CD14-positive monocyte (primary cell): ENCODE measurements at regions not wholly inside any gene's neighbourhood (a gene's known extent, or its start where the extent isn't known, plus 50 kb on each side); places are given as distances from the start of the nearest gene placed in this dataset.

Experiments used
- DNase-seq, 3 donors: peaks; one replicate each; pipeline ENCODE4 v3.0.0-alpha.2; 2011 to 2022
- H2AFZ ChIP-seq: 2 replicates; pipeline ENCODE4 v1.6.0; 2012; ENCODE audit warnings: mild to moderate bottlenecking, low read depth, low read length, inconsistent platforms; ENCODE audit not compliant: insufficient read depth, poor library complexity, severe bottlenecking
- H3K27ac ChIP-seq, 2 donors: 1 replicate in 1 of 2; 2 replicates in 1 of 2; pipeline ENCODE4 v1.5.1; 2012 to 2013; ENCODE audit warnings: low read length in 2 of 2, control low read depth in 1 of 2, inconsistent platforms in 1 of 2, low read depth in 1 of 2, mild to moderate bottlenecking in 1 of 2
- H3K27me3 ChIP-seq, 2 donors: one replicate each; pipeline versions ENCODE4 v1.6.0 to v1.6.1; 2011 to 2013; ENCODE audit warnings: low read length in 2 of 2; ENCODE audit not compliant: control insufficient read depth in 2 of 2, insufficient read depth in 2 of 2
- H3K36me3 ChIP-seq, 2 donors: replicated peaks in 1 of 2; 1 replicate in 1 of 2; 2 replicates in 1 of 2; pipeline versions ENCODE4 v1.5.1 to v1.6.1; 2012 to 2013; ENCODE audit warnings: low read length in 2 of 2, control low read depth in 1 of 2, inconsistent platforms in 1 of 2, mild to moderate bottlenecking in 1 of 2; ENCODE audit not compliant: insufficient read depth in 2 of 2, control insufficient read depth in 1 of 2
- H3K4me1 ChIP-seq, 2 donors: 1 replicate in 1 of 2; 2 replicates in 1 of 2; pipeline versions ENCODE4 v1.5.1 to v1.6.1; 2012 to 2013; ENCODE audit warnings: low read length in 2 of 2, control low read depth in 1 of 2, inconsistent platforms in 1 of 2, mild to moderate bottlenecking in 1 of 2, moderate library complexity in 1 of 2; ENCODE audit not compliant: insufficient read depth in 2 of 2, control insufficient read depth in 1 of 2
- H3K4me2 ChIP-seq: replicated peaks from 2 replicates; pipeline ENCODE3; 2012; ENCODE audit warnings: low read length, moderate library complexity, mild to moderate bottlenecking; ENCODE audit not compliant: poor library complexity, severe bottlenecking; ENCODE audit errors: extremely low read depth
- H3K4me3 ChIP-seq, 3 experiments: fragments of 200-600 bp in 1 of 3; sonication (generic) in 1 of 3; replicated peaks in 1 of 3; 1 replicate in 2 of 3; 2 replicates in 1 of 3; pipeline ENCODE4 v1.5.1; 2011 to 2013; ENCODE audit warnings: low read length in 3 of 3, mild to moderate bottlenecking in 3 of 3, control low read depth in 2 of 3, low read depth in 2 of 3, inconsistent platforms in 1 of 3, moderate library complexity in 1 of 3
- H3K79me2 ChIP-seq: 2 replicates; pipeline ENCODE4 v1.6.0; 2012; ENCODE audit warnings: mild to moderate bottlenecking, control low read depth, inconsistent platforms, low read length, moderate library complexity; ENCODE audit not compliant: insufficient read depth
- H3K9ac ChIP-seq: 2 replicates; pipeline ENCODE4 v1.6.0; 2017; ENCODE audit warnings: low read length, mild to moderate bottlenecking; ENCODE audit not compliant: insufficient read depth, poor library complexity, severe bottlenecking
- H3K9me3 ChIP-seq, 2 donors: replicated peaks in 1 of 2; 1 replicate in 1 of 2; 2 replicates in 1 of 2; pipeline versions ENCODE4 v1.5.1 to v1.6.1; 2012 to 2013; ENCODE audit warnings: low read length in 2 of 2, control low read depth in 1 of 2; ENCODE audit not compliant: control insufficient read depth in 1 of 2, insufficient read depth in 1 of 2
- H4K20me1 ChIP-seq: 2 replicates; pipeline ENCODE4 v1.6.0; 2012; ENCODE audit warnings: mild to moderate bottlenecking, low read length, control low read depth, moderate library complexity; ENCODE audit not compliant: insufficient read depth
- H3K27ac Mint-ChIP-seq, 7 donors: one replicate each; pipeline ENCODE4 v1.8.0; 2020; ENCODE audit warnings: mild to moderate bottlenecking in 7 of 7, mixed read lengths in 7 of 7, moderate library complexity in 6 of 7, inconsistent platforms in 2 of 7
- H3K27me3 Mint-ChIP-seq, 3 donors: one replicate each; pipeline ENCODE4 v1.8.0; 2021 to 2022; ENCODE audit warnings: low read depth in 3 of 3, mild to moderate bottlenecking in 3 of 3, mixed read lengths in 3 of 3, moderate library complexity in 3 of 3, inconsistent platforms in 1 of 3
- H3K36me3 Mint-ChIP-seq, 2 donors: one replicate each; pipeline ENCODE4 v1.8.0; 2020; ENCODE audit warnings: mixed read lengths in 2 of 2, inconsistent platforms in 1 of 2, mild to moderate bottlenecking in 1 of 2
- H3K4me1 Mint-ChIP-seq: one replicate; pipeline ENCODE4 v1.8.0; 2020; ENCODE audit warnings: mild to moderate bottlenecking, mixed read lengths
- H3K4me3 Mint-ChIP-seq, 2 donors: one replicate each; pipeline ENCODE4 v1.8.0; 2020; ENCODE audit warnings: mild to moderate bottlenecking in 2 of 2, mixed read lengths in 2 of 2, moderate library complexity in 1 of 2
- H3K9me3 Mint-ChIP-seq, 7 donors: one replicate each; pipeline ENCODE4 v1.8.0; 2020 to 2022; ENCODE audit warnings: mixed read lengths in 7 of 7, mild to moderate bottlenecking in 6 of 7, moderate library complexity in 6 of 7, inconsistent platforms in 2 of 7
- CTCF ChIP-seq: fragments of 200-600 bp; IDR thresholded peaks from one replicate; pipeline ENCODE4 v1.8.0; 2022; ENCODE audit warnings: antibody characterized with exemption, mild to moderate bottlenecking
- WGBS: methylation state at CpG from one replicate; pipeline ENCODE4 v1.1.5; 2013; ENCODE audit warnings: missing lambda C conversion rate; ENCODE audit not compliant: insufficient coverage; 5-methylcytosine and 5-hydroxymethylcytosine counted together
- intact Hi-C, 2 donors: fragments of 100-400 bp; cut with micrococcal nuclease; formaldehyde crosslinking; loops; one replicate each; pipeline versions ENCODE4 v1.15.0 to v1.15.1; 2023

GRCh38 chr6:156057869-156058268 is 602.2 kb upstream of the NOX3 start:
- intact Hi-C loops: no loop called here
- no peak for TF ChIP-seq CTCF
- H3K79me2 ChIP-seq: no peaks in the 10 kb centered on the region
- no peaks in the 10 kb centered on the region for H3K36me3 ChIP-seq
- Mint-ChIP-seq H3K4me1 (peaks cover 5% of the 10 kb centered on the region), H3K27me3 (peaks cover 0 to 2% (median 1%) of the 10 kb centered on the region in 3 donors), H3K36me3 (no peaks in the 10 kb centered on the region), H3K27ac (no peak overlapping the region), H3K9me3 (peaks cover 0 to 10% (median 7%) of the 10 kb centered on the region in 7 donors), H3K4me3 (no peak overlapping the region)
- no peak overlapping the region for H3K9ac ChIP-seq
- H3K4me3 ChIP-seq: no peak overlapping the region
- H3K4me2 ChIP-seq: no peak overlapping the region
- H3K27ac ChIP-seq: no peak overlapping the region
- H3K9me3 ChIP-seq: peaks cover 0 to 5% of the 10 kb centered on the region in 2 donors
- DNase-seq: no peak
- WGBS: 67% methylated on average over 2 of the region's 5 CpGs
- H3K4me1 ChIP-seq: peaks cover 0 to 6% of the 10 kb centered on the region in 2 donors
- H2AFZ ChIP-seq: no peak overlapping the region
- no peaks in the 10 kb centered on the region for H4K20me1 ChIP-seq
- H3K27me3 ChIP-seq: no peaks in the 10 kb centered on the region

GRCh38 chr6:156056085-156056484 is 600.4 kb upstream of the NOX3 start:
- no peak for TF ChIP-seq CTCF
- Mint-ChIP-seq H3K4me3 (no peak overlapping the region), H3K36me3 (no peaks in the 10 kb centered on the region), H3K27me3 (peaks cover 0 to 2% (median 1%) of the 10 kb centered on the region in 3 donors), H3K27ac (no peak overlapping the region), H3K9me3 (peaks cover 0 to 10% (median 7%) of the 10 kb centered on the region in 7 donors), H3K4me1 (peaks cover 5% of the 10 kb centered on the region)
- H3K36me3 ChIP-seq: no peaks in the 10 kb centered on the region
- WGBS: no CpG with 5 or more reads among the region's 2 CpGs
- intact Hi-C loops: no loop called here
- no peaks in the 10 kb centered on the region for H3K79me2 ChIP-seq
- peaks cover 0 to 6% of the 10 kb centered on the region in 2 donors for H3K4me1 ChIP-seq
- no peaks in the 10 kb centered on the region for H4K20me1 ChIP-seq
- no peaks in the 10 kb centered on the region for H3K27me3 ChIP-seq
- H3K27ac ChIP-seq: no peak overlapping the region
- H2AFZ ChIP-seq: no peak overlapping the region
- H3K4me2 ChIP-seq: no peak overlapping the region
- H3K9ac ChIP-seq: no peak overlapping the region
- H3K9me3 ChIP-seq: peaks cover 0 to 5% of the 10 kb centered on the region in 2 donors
- H3K4me3 ChIP-seq: no peak overlapping the region
- no peak for DNase-seq
